Cardiac fibroblast (primary cell): ENCODE measurements at regions not wholly inside any gene's neighbourhood (a gene's known extent, or its start where the extent isn't known, plus 50 kb on each side); places are given as distances from the start of the nearest gene placed in this dataset.

ENCODE experiments used
- DNase-seq, 2 donors: peaks; one replicate each; pipeline versions ENCODE4 v3.0.0 to v3.0.0-alpha.2; 2010; ENCODE audit warnings: low read depth in 2 of 2
- H3K4me3 ChIP-seq, 2 donors: replicated peaks in 1 of 2; 1 replicate in 1 of 2; 2 replicates in 1 of 2; pipeline ENCODE4 v1.5.1; 2011; ENCODE audit warnings: low read depth in 2 of 2, low read length in 2 of 2, mild to moderate bottlenecking in 2 of 2, moderate library complexity in 1 of 2
- TF ChIP-seq, protein P1 (sequence below): IDR thresholded peaks from one replicate; pipeline ENCODE4 v1.5.1; 2011; ENCODE audit warnings: low read depth, mild to moderate bottlenecking, low read length, inconsistent platforms

DNA sequence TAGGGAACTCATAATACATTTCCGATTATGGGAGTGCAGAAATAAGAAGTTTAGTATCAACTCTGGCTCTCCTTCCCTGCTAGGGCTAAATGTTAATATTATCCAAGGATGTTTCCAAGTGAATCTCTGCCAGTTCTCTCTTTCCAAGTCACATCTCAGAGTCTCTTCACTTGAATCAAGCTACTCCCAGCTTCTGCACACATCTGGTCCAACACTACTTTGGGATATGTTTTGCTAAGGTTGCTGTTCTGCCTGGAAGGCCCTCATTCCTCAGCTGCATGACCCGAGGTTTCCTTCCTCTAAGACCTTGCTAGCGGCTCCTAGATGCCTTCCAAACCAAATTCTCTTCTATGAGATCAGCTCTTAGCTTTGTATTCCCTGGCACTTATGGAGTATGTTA is 331.8 kb downstream of the GJA1 start:
- TF ChIP-seq, protein P1, sequence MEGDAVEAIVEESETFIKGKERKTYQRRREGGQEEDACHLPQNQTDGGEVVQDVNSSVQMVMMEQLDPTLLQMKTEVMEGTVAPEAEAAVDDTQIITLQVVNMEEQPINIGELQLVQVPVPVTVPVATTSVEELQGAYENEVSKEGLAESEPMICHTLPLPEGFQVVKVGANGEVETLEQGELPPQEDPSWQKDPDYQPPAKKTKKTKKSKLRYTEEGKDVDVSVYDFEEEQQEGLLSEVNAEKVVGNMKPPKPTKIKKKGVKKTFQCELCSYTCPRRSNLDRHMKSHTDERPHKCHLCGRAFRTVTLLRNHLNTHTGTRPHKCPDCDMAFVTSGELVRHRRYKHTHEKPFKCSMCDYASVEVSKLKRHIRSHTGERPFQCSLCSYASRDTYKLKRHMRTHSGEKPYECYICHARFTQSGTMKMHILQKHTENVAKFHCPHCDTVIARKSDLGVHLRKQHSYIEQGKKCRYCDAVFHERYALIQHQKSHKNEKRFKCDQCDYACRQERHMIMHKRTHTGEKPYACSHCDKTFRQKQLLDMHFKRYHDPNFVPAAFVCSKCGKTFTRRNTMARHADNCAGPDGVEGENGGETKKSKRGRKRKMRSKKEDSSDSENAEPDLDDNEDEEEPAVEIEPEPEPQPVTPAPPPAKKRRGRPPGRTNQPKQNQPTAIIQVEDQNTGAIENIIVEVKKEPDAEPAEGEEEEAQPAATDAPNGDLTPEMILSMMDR = no peak
- H3K4me3 ChIP-seq = no peak overlapping the region
- no peak for DNase-seq

DNA sequence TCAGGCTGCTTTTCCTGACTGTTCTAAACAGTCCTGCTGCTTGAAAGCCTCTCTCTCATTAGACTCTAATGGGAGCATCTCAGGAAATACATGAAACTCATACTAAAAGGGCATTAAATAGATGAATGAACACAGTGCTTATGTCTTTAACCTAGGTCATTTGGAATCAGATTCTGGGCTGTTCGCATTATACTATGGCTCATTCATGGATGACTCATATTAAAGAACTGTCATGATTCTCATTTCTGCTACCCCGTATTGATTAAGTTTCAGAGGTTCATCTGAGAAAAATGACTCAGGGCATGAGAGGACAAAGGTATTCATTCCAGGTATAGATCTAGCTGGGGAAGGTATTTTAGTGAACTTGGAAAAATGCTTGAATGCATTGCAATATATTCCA is 335.5 kb downstream of the GJA1 start:
- TF ChIP-seq, protein P1 = no peak
- H3K4me3 ChIP-seq = no peak overlapping the region
- peak in 1 of 2 donors; percentile 13 for DNase-seq

DNA sequence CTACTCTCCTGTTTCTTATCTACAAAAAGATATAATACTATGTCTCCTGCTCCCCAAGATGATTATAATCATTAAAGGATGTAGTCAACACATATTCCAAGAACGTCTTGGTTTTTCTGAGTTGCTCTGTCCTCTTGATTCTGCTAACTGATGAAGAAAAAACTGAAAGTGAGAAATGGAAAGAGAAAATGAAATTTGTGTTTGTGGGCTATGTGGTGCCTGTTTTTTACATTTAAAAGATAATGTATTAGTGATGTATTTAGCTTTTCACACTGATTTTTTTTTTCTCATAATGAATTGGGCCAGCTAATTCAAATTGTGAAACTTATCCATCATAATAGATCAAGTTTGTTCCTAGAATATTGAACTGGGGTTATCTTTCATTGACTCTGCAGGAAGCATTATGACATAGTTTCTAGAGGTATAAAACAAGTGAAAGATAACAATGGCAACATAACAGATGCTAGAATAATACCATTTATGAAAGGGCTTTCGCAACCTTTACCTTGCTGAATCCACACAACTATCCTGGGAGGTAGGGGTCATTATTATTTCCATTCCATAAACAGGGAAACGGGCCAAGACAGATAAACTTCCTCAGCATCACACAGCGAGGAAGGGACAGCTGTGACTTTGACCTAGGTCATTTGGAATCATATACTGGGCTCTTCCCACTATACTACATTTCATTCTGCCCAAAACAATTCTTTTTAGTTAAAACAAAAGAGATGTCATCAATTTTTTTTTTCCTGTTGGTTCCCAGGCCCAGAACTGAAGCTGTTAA is 336.7 kb downstream of the GJA1 start:
- TF ChIP-seq, protein P1 = no peak
- no peak for DNase-seq
- H3K4me3 ChIP-seq = no peak overlapping the region

DNA sequence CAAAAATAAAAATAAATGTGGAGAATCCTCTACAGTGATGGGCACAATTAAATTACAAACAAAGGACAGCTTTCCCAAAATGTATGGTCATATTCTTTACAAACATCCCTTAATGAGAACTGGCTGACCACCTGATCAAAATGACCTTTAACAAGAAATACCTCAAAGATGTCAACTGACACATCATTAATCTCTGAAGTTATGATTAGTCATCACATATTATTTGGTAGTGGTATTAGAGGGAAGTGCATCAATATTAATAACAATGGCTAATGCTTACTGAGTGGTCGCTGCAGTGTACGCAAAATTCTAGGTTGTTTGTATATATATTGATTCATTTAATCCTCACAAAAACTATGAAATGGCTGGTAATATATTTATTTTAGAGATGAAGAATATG is 340.6 kb downstream of the GJA1 start:
- H3K4me3 ChIP-seq = no peak overlapping the region
- TF ChIP-seq, protein P1 = no peak
- DNase-seq = no peak

DNA sequence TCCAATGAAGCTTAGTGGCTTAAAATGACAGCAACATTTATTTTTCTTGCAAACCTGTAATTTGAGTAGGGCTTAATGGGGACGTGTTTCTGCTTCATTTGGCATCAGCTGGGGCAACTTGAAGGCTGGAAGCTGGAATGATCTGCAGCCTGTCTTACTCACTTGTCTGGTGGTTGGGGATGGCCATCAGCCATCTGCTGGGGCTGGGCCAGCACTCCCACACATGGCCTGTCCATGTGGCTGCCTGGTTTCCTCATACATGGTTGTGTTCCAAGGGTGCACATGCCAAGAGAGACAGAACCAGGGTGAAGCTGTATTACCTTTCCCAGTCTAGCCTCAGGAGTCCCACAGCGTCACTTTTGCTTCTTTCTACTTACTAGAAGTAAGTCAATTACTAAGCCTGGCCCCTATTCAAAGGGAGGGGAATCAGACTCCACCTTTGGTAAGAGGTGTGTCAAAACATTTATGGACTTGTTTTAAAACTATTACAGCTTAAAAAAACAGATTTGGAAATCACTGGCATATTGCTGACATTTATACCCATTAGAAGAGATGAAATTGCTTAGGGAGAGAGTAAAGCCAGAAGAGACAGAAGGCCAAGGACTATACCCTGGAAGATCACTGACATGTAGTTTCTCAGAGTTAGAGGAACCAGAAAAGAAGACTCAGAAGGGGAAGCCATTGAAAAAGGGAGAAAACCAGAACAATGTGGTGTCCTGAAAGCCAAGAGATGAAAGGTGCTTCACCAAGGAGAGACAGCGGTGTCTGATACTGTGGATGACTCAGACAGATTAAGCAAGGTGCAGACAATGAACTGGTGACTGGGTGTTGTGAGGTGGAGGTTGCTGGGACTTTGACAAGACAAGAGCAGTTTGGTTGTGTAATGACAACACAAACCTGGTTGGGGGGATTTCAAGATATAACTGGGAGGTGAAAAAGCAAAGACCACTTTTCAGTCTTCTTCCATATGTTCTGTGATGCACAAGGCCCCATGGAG is 345.2 kb downstream of the GJA1 start:
- no peak overlapping the region for H3K4me3 ChIP-seq
- TF ChIP-seq, protein P1 = no peak
- peak; percentile 94 to 95 for DNase-seq

DNA sequence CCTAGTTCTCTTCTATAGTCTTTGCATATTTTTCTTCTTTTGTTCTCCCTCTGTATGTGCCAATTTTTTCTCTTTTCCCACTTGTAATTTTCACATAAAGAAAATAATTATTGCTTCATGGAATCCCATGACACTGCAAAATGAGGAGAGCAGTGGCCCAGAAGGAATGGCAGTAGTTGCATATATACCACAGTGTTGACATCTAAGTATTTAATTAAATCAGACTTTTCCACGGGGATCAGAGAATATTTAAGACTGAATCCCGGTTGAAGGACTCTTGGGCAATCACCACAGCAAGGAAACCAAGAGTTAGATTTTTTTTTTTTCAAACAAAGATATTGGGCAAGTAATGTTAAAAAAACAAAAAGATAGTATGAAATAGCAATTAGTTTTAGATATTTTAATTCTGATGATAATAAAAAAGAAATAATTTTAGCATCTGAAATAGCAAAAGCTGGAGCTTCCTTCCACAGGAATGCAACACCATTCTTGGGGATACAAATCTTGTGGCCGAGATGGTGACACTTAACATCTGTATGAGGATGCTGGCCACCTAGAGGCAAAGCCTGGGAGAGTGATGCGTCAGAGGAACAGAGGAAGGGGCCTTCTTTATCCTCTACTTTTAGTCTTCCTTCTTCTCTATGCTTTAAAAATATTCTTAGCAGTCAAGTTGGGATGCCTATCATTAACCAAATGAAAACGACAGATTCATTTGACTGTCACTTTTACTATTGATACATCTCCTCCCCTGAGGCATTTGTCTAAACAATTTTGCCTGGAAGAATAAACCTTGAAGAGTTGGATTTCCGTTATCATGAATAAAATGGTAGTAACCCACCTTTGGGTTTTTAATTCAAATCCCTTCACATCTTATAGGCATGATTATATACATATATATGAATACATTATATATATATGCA is 356.2 kb downstream of the GJA1 start:
- DNase-seq = peak; percentile 39 to 83
- TF ChIP-seq, protein P1 = peak; percentile 27
- H3K4me3 ChIP-seq = no peak overlapping the region
